ENCODE measurements at regions not wholly inside any gene's neighbourhood (a gene's known extent, or its start where the extent isn't known, plus 50 kb on each side); places are given as distances from the start of the nearest gene placed in this dataset.

DNA sequence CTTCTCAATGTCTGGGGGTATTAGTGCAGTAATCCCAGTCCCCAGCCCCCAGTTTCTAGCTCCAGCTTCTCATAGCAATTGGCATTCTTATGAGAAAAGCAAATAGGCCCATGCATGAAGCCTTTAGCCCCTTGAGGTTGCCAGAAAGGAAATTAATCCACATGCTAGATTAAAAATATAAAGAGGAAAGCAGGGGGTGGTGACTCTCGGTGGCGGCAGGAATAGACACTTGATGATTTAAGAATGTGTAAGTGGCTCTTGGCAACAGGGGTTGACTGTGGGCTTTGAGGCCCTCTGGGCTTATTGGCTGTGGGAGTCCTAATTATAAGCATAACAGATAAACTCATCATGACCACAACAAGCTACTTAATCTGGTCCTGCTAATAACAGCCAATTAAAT lies 1367.3 kb upstream of the FLRT2 start:
- TF ChIP-seq SIN3A (IDR thresholded peaks at IDR 0.05; ENCODE audit: borderline replicate concordance, insufficient read depth, low read depth, low read length), result no peak
- no peak for TF ChIP-seq TCF7L2 (IDR thresholded peaks at IDR 0.05; ENCODE audit: low read depth, low read length)
- TF ChIP-seq, protein P1, sequence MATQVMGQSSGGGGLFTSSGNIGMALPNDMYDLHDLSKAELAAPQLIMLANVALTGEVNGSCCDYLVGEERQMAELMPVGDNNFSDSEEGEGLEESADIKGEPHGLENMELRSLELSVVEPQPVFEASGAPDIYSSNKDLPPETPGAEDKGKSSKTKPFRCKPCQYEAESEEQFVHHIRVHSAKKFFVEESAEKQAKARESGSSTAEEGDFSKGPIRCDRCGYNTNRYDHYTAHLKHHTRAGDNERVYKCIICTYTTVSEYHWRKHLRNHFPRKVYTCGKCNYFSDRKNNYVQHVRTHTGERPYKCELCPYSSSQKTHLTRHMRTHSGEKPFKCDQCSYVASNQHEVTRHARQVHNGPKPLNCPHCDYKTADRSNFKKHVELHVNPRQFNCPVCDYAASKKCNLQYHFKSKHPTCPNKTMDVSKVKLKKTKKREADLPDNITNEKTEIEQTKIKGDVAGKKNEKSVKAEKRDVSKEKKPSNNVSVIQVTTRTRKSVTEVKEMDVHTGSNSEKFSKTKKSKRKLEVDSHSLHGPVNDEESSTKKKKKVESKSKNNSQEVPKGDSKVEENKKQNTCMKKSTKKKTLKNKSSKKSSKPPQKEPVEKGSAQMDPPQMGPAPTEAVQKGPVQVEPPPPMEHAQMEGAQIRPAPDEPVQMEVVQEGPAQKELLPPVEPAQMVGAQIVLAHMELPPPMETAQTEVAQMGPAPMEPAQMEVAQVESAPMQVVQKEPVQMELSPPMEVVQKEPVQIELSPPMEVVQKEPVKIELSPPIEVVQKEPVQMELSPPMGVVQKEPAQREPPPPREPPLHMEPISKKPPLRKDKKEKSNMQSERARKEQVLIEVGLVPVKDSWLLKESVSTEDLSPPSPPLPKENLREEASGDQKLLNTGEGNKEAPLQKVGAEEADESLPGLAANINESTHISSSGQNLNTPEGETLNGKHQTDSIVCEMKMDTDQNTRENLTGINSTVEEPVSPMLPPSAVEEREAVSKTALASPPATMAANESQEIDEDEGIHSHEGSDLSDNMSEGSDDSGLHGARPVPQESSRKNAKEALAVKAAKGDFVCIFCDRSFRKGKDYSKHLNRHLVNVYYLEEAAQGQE (IDR thresholded peaks at IDR 0.05; ENCODE audit: insufficient read depth in 1 of 2, low read depth in 2 of 2, low read length in 1 of 2), result no peak
- TF ChIP-seq POLR2AphosphoS5 (IDR thresholded peaks at IDR 0.05; ENCODE audit: low read depth, low read length), result no peak
- TF ChIP-seq, protein P2, sequence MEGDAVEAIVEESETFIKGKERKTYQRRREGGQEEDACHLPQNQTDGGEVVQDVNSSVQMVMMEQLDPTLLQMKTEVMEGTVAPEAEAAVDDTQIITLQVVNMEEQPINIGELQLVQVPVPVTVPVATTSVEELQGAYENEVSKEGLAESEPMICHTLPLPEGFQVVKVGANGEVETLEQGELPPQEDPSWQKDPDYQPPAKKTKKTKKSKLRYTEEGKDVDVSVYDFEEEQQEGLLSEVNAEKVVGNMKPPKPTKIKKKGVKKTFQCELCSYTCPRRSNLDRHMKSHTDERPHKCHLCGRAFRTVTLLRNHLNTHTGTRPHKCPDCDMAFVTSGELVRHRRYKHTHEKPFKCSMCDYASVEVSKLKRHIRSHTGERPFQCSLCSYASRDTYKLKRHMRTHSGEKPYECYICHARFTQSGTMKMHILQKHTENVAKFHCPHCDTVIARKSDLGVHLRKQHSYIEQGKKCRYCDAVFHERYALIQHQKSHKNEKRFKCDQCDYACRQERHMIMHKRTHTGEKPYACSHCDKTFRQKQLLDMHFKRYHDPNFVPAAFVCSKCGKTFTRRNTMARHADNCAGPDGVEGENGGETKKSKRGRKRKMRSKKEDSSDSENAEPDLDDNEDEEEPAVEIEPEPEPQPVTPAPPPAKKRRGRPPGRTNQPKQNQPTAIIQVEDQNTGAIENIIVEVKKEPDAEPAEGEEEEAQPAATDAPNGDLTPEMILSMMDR (IDR thresholded peaks at IDR 0.05), result no peak
- H3K4me3 ChIP-seq (ENCODE audit: low read depth in 2 of 2, low read length in 2 of 2), result no peak overlapping the region
- no TSS peak for BruUV-seq (replicated peaks)
- no peaks in the 10 kb centered on the region for H3K4me1 ChIP-seq (ENCODE audit: control insufficient read depth, insufficient read depth, low read length)
- DNase-seq (ENCODE audit: low read depth, low spot score) (no peak), ATAC-seq (no peak)
- in situ Hi-C loops (cut with HindIII; ENCODE audit: low pct_unique_long_range_greater_than_20kb, low sequenced_read_pairs), result no loop called here
- no peaks in the 10 kb centered on the region for H3K36me3 ChIP-seq (ENCODE audit: control insufficient read depth, insufficient read depth, low read length)
- H3K27ac ChIP-seq (ENCODE audit: low read length), result no peak overlapping the region
- intact Hi-C loops (cut with micrococcal nuclease; ENCODE audit: unreplicated experiment), result no loop called here
- no peaks in the 10 kb centered on the region for H3K27me3 ChIP-seq (ENCODE audit: control insufficient read depth, insufficient read depth, low read length)
- POLR2A ChIA-PET, result no interaction called here
- no peaks in the 10 kb centered on the region for H3K9me3 ChIP-seq (ENCODE audit: control insufficient read depth, insufficient read depth, low read depth, low read length)
- CTCF ChIA-PET, result no interaction called here

DNA sequence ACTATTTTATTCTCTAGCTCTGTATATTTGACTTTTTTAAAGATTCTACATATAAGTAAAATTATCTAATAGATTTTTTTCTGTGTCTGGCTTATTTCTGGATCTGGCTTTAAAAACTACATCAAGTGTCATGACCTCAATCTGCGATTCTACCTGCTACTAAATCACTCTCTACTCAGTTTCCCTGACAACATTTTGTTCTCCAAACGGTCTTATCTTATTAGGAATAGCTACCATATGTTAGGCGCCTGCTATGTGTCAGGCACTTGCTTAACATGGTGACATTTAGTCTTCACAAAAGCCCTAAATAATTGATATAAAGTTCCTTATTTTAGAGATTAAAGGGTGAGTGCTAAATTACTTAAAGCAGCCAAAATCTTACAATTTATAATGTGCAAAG lies 1362.9 kb upstream of the FLRT2 start:
- no peaks in the 10 kb centered on the region for H3K4me1 ChIP-seq (ENCODE audit: control insufficient read depth, insufficient read depth, low read length)
- no peaks in the 10 kb centered on the region for H3K9me3 ChIP-seq (ENCODE audit: control insufficient read depth, insufficient read depth, low read depth, low read length)
- DNase-seq (ENCODE audit: low read depth, low spot score), result no peak
- H3K27ac ChIP-seq (ENCODE audit: low read length), result no peak overlapping the region
- H3K27me3 ChIP-seq (ENCODE audit: control insufficient read depth, insufficient read depth, low read length), result no peaks in the 10 kb centered on the region
- ChIA-PET POLR2A (no interaction called here), CTCF (no interaction called here)
- TF ChIP-seq, protein P2 (IDR thresholded peaks at IDR 0.05), result no peak
- TF ChIP-seq, protein P1 (IDR thresholded peaks at IDR 0.05; ENCODE audit: insufficient read depth in 1 of 2, low read depth in 2 of 2, low read length in 1 of 2), result no peak
- BruUV-seq (replicated peaks), result no TSS peak
- H3K4me3 ChIP-seq (ENCODE audit: low read depth in 2 of 2, low read length in 2 of 2), result no peak overlapping the region
- intact Hi-C loops (cut with micrococcal nuclease; ENCODE audit: unreplicated experiment) (no loop called here), in situ Hi-C loops (cut with HindIII; ENCODE audit: low pct_unique_long_range_greater_than_20kb, low sequenced_read_pairs) (no loop called here)
- no peak for ATAC-seq
- H3K36me3 ChIP-seq (ENCODE audit: control insufficient read depth, insufficient read depth, low read length), result no peaks in the 10 kb centered on the region
